HL-60 (cell line): ENCODE measurements at regions not wholly inside any gene's neighbourhood (a gene's known extent, or its start where the extent isn't known, plus 50 kb on each side); places are given as distances from the start of the nearest gene placed in this dataset.

Experiments used
- CTCF ChIP-seq: IDR thresholded peaks from one replicate; pipeline ENCODE4 v1.5.1; 2011; ENCODE audit warnings: low read length, control low read depth, inconsistent platforms; ENCODE audit not compliant: insufficient read depth
- POLR2AphosphoS5 ChIP-seq: IDR thresholded peaks from 2 replicates; pipeline ENCODE4 v1.6.1; 2012; ENCODE audit warnings: low read depth
- REST ChIP-seq: IDR thresholded peaks from 2 replicates; pipeline ENCODE4 v1.6.1; 2012; ENCODE audit warnings: low read depth; ENCODE audit not compliant: insufficient replicate concordance

DNA sequence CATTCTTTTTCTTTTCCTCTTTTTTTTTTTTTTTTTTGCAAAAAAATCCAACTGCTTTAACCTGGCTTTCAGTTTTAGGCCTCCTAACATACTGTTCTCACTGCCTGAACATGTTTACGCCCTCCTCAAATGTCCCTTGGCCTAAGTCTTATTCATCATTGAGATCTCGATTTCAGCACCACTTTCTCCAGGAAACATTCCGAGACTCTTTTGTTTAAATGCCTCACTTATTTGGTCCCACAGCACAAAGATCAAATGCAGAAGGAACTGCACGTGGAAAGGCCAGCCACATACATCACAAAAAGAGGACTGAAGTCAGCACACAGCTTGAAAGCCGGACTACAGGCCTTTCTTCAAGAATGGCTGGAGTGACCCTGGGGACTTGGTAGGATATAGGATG is 79.2 kb upstream of the POMP start:
- TF ChIP-seq CTCF: no peak
- no peak for TF ChIP-seq POLR2AphosphoS5
- TF ChIP-seq REST: no peak
